ENCODE measurements at regions not wholly inside any gene's neighbourhood (a gene's known extent, or its start where the extent isn't known, plus 50 kb on each side); places are given as distances from the start of the nearest gene placed in this dataset.

DNA sequence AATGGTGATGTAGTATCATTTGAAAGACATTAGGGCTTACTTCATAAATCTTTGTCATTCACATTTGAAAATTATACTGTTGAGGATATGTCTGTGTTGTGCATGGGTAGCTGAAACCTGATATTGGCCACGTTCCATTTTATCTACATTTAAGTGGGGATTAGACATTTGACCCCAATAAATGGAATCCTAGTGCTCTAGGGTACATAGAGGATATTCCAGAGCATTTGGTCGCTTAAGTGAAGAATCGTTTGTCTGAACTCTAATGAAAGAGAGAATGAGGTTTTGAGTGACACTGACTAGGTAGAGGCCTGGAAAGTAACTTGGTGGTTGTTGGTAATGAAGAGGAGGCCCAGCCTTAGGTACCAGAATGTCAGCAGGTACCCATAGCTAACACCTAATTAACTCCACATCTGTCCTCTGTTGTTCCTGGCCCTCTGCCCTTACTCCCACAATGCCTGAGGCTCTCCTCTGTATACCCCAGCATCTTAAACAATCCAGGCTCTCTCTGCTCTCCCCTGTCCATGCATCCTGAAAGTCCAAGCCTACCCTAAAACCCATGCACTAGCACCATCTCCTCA lies 299.5 kb upstream of the KLF3 start:
- TF ChIP-seq, protein P1, sequence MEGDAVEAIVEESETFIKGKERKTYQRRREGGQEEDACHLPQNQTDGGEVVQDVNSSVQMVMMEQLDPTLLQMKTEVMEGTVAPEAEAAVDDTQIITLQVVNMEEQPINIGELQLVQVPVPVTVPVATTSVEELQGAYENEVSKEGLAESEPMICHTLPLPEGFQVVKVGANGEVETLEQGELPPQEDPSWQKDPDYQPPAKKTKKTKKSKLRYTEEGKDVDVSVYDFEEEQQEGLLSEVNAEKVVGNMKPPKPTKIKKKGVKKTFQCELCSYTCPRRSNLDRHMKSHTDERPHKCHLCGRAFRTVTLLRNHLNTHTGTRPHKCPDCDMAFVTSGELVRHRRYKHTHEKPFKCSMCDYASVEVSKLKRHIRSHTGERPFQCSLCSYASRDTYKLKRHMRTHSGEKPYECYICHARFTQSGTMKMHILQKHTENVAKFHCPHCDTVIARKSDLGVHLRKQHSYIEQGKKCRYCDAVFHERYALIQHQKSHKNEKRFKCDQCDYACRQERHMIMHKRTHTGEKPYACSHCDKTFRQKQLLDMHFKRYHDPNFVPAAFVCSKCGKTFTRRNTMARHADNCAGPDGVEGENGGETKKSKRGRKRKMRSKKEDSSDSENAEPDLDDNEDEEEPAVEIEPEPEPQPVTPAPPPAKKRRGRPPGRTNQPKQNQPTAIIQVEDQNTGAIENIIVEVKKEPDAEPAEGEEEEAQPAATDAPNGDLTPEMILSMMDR (IDR thresholded peaks at IDR 0.05; ENCODE audit: low read depth, low read length, missing control alignments), result no peak
- no peak overlapping the region for H3K4me3 ChIP-seq (replicated peaks; ENCODE audit: low read depth, low read length)
- DNase-seq (ENCODE audit: extremely low read depth, low read depth), result no peak

DNA sequence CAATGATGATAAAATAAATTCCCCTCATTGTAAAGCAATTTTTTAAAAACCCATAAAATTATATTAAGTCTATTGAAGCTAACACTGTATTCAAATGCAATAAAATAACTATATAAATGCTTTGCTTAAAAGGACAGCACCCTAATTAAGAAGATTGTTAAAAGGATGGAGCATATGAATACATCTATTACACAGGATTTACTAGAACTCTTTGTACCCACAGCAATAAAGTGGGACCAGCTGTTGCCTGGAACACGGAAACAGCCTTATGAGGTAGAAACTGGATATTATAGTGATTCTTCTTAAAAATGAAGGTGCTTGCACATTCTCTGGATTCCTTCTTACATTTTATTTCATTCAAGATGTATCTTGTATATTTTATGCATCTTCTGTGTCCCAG lies 298.7 kb upstream of the KLF3 start:
- DNase-seq (ENCODE audit: extremely low read depth, low read depth), result no peak
- TF ChIP-seq, protein P1 (IDR thresholded peaks at IDR 0.05; ENCODE audit: low read depth, low read length, missing control alignments), result no peak
- no peak overlapping the region for H3K4me3 ChIP-seq (replicated peaks; ENCODE audit: low read depth, low read length)

DNA sequence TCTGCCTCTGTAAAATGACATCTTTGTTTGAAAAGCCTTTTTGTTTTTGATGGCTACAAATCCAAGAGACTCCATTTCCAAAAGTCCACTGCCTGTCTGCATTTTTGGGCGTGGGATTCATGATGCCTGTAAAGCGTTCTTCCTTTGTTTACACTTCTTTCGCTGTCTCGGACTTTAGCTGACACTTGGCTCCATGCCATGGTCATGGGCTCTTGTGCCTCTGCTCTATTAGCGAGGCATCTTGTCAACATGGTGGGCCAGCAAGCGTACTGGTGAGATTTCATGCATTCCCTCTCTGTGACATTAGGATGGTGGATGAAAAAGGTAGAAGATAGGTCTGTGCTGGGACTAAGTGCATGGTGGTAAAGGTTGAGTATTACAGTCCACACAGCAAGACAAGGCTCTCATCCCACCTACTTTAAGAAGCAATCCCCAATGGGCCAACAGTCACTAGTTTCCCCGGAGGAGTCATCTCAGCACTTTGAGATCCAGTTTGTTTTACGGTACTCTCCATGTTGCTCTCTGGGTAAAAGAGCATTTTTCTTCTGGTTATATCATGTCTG lies 298.2 kb upstream of the KLF3 start:
- no peak overlapping the region for H3K4me3 ChIP-seq (replicated peaks; ENCODE audit: low read depth, low read length)
- TF ChIP-seq, protein P1 (IDR thresholded peaks at IDR 0.05; ENCODE audit: low read depth, low read length, missing control alignments), result no peak
- DNase-seq (ENCODE audit: extremely low read depth, low read depth), result no peak

DNA sequence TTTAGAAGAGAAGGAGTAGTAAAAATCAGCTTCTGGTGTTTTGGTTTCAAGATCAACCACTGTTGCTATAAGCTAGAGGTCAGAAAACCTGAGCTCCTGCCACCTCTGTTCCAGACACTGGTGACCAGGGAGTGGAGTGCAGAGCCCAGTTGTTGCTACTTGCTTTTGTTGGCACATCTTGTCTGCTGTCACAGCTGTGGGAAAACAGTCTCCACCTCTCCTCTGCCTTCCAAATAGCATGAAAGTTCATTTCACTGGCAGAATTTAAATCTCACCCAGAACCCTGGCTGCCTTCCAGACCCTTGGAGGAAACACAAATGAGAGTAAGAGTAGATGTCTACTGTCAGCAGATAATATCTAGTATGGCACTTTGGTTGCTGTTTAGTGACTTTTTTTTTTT lies 297.5 kb upstream of the KLF3 start:
- no peak overlapping the region for H3K4me3 ChIP-seq (replicated peaks; ENCODE audit: low read depth, low read length)
- no peak for DNase-seq (ENCODE audit: extremely low read depth, low read depth)
- TF ChIP-seq, protein P1 (IDR thresholded peaks at IDR 0.05; ENCODE audit: low read depth, low read length, missing control alignments), result no peak

DNA sequence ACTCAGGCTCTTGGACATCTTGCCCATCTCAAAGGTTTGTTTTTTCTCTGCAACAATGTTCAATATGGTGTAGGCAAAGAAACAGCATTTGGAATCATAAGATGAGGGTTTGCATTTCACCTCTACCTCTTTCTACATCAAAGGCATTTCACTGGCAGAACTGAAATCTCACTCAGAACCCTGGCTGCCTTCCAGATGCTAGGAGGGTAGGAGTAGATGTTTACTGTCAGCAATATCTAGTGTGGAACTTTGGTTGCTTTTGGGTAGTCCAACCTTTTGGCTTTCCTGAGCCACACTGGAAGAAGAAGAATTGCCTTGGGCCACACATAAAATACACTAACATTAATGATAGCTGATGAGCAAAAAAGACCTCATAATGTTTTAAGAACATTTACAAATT lies 297.0 kb upstream of the KLF3 start:
- no peak overlapping the region for H3K4me3 ChIP-seq (replicated peaks; ENCODE audit: low read depth, low read length)
- no peak for DNase-seq (ENCODE audit: extremely low read depth, low read depth)
- TF ChIP-seq, protein P1 (IDR thresholded peaks at IDR 0.05; ENCODE audit: low read depth, low read length, missing control alignments), result no peak

DNA sequence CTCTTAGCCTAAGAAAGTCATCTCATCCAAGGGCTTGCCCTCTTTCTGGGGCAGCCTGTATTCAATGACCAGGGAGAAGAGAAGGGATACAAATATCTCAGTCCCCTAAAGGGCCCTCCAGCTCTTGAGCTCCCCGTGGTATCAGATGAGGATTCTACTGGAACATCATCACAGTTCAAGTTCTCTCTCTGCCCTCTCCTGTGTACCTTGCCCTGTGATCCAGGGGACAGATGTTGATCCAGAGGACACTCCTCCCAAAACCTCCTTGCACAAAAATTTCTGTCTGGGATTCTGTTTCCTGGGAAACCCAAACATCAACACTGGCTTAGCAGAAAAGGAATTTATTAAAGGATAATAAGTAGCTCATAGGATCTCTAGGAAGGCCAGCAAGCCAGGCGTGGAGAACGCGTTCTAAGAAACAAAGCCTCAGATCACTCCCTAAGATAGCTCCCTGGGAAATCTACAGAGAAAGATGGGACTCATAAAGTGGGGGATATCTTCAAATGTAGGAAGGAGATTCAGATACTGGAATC lies 296.3 kb upstream of the KLF3 start:
- TF ChIP-seq, protein P1 (IDR thresholded peaks at IDR 0.05; ENCODE audit: low read depth, low read length, missing control alignments), result no peak
- no peak overlapping the region for H3K4me3 ChIP-seq (replicated peaks; ENCODE audit: low read depth, low read length)
- no peak for DNase-seq (ENCODE audit: extremely low read depth, low read depth)

Data from HFF-Myc (cell line).